ENCODE measurements at regions not wholly inside any gene's neighbourhood (a gene's known extent, or its start where the extent isn't known, plus 50 kb on each side); places are given as distances from the start of the nearest gene placed in this dataset.

DNA sequence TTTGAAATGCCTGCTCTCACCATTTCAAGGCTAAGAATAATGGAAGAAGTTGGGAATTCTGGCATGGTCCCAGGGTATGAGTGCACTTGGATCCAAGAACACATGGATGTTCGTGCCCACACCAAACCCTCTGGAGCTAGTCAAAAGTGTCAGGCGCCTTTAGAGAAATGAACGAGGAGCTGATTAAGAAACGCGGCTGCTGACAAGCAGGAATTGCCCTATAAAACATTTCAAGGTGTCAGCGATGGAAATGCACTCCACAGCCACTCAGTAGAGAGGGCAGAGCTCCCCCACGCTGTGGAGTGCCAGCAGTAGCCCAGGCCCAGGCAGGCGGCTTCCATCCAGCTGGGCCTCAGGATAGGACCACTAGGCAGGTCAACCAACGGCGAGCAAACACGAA is 213.7 kb downstream of the TTC32 start:
- Histone ChIP-seq H3K36me3 (no peaks in the 10 kb centered on the region), H3K27me3 (no peaks in the 10 kb centered on the region), H3K4me3 (no peak overlapping the region), H3K4me1 (peaks cover 0 to 9% (median 0%) of the 10 kb centered on the region in 9 donors), H3K9me3 (no peaks in the 10 kb centered on the region), H3K27ac (peak overlapping the region in 3 of 10 donors; percentile 13 to 34 (median 22))
- TF ChIP-seq, protein P1, sequence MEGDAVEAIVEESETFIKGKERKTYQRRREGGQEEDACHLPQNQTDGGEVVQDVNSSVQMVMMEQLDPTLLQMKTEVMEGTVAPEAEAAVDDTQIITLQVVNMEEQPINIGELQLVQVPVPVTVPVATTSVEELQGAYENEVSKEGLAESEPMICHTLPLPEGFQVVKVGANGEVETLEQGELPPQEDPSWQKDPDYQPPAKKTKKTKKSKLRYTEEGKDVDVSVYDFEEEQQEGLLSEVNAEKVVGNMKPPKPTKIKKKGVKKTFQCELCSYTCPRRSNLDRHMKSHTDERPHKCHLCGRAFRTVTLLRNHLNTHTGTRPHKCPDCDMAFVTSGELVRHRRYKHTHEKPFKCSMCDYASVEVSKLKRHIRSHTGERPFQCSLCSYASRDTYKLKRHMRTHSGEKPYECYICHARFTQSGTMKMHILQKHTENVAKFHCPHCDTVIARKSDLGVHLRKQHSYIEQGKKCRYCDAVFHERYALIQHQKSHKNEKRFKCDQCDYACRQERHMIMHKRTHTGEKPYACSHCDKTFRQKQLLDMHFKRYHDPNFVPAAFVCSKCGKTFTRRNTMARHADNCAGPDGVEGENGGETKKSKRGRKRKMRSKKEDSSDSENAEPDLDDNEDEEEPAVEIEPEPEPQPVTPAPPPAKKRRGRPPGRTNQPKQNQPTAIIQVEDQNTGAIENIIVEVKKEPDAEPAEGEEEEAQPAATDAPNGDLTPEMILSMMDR (IDR thresholded peaks at IDR 0.05): peak in 5 of 9 donors; percentile 17 to 52 (median 34)
- DNase-seq: peak; percentile 7 to 45
- ATAC-seq: peak in 7 of 8 donors; percentile 69 to 96 (median 85)
- intact Hi-C loops (cut with DNase I): loop anchor here in 1 of 10 donors (10.0 kb wide), 1 partner anchor 323 kb away; no protein-coding TSS in a partner anchor
- WGBS, 2 donors: 55 to 62% methylated on average over 11 of the region's 11 CpGs

DNA sequence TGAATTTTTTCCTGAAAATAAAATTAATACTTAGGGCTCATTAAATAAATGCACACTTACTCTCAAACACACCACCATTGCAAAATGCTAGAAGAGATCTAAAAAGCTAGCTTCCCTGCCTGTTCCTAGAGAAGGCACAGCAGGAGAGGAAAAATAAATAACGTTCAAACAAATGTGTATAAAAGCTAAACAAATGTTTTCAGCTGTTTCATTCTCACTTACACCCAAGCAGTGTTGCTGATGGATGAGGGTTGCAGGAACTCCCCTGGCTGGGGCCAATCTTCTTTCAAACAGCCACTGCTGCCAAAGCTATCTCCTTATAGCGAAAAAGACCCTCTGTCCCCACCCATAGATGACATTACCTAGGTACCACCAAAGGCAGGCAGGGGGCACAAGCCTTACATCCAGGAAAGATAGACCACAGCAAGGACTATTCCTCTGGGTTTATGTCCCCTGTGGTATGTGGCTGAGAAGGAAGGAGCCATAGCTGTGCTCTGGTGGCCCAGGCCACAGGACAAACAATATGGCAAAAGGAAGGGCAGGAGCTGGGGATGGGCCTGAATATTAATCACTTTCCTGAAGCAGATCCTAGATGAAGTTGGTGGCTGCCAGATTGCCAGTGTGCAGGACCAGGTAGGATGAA is 214.6 kb downstream of the TTC32 start:
- no peak overlapping the region for H3K27ac ChIP-seq

DNA sequence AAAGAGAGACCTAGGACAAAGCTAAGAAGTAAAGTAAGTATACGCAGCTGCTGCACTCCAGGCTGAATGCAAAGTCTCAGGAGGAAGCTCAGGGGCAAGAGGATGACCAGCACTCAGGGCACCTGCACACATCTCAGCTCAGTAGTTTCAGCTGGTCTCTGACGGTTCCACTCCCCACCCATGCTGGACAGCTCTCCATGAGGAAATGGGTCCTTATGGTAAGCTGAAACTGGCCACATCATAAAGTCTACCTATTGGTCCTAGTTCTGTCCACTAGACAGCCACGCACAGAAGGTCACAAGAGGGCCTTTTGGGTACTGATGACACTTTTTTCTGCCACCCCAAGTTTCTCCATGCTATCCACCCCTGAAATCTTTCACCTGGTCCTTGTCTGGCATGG is 215.3 kb downstream of the TTC32 start:
- H3K27ac ChIP-seq: no peak overlapping the region
- intact Hi-C loops (cut with DNase I): loop anchor here in 1 of 10 donors (10.0 kb wide), 1 partner anchor 322 kb away; no protein-coding TSS in a partner anchor
- H3K4me3 ChIP-seq: no peak overlapping the region
- peaks cover 0 to 9% (median 0%) of the 10 kb centered on the region in 9 donors for H3K4me1 ChIP-seq
- no peaks in the 10 kb centered on the region for H3K36me3 ChIP-seq
- 62 to 65% methylated on average over 3 of the region's 3 CpGs for WGBS, 2 donors
- H3K9me3 ChIP-seq: no peaks in the 10 kb centered on the region
- TF ChIP-seq, protein P1 (IDR thresholded peaks at IDR 0.05): no peak
- DNase-seq (no peak), ATAC-seq (no peak)
- no peaks in the 10 kb centered on the region for H3K27me3 ChIP-seq

More for the DNA sequence above, 214.6 kb downstream of the TTC32 start:
- intact Hi-C loops (cut with DNase I): loop anchor here in 1 of 10 donors (10.0 kb wide), 1 partner anchor 322 kb away; no protein-coding TSS in a partner anchor
- DNase-seq: no peak
- no peak for ATAC-seq
- TF ChIP-seq, protein P1 (IDR thresholded peaks at IDR 0.05): no peak
- H3K9me3 ChIP-seq: no peaks in the 10 kb centered on the region
- H3K4me1 ChIP-seq: peaks cover 0 to 9% (median 0%) of the 10 kb centered on the region in 9 donors
- WGBS, 2 donors: 71 to 91% methylated on average over 2 of the region's 2 CpGs
- H3K4me3 ChIP-seq: no peak overlapping the region
- no peaks in the 10 kb centered on the region for H3K36me3 ChIP-seq
- no peaks in the 10 kb centered on the region for H3K27me3 ChIP-seq

DNA sequence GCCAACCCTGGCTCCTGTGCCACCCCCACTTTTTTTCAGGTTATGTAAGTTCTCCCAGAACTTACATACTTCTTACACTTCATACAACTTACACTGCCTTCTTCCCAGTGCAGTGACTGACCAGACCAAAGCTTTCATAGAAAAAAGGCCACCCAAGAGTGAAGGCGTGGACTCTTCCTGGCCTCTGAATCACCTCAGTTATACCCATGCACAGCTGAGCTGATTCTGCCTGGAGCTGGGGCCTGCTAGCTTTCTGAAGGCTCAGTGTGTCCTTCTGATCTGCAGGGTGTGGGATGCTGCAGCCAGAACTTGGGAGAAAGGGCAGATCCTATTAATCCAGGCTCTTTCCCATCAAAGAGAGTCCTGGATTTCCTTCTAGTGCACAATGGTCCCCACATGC is 216.1 kb downstream of the TTC32 start:
- Histone ChIP-seq H3K4me1 (peaks cover 0 to 9% (median 0%) of the 10 kb centered on the region in 9 donors), H3K4me3 (no peak overlapping the region), H3K27me3 (no peaks in the 10 kb centered on the region), H3K27ac (no peak overlapping the region), H3K36me3 (no peaks in the 10 kb centered on the region), H3K9me3 (no peaks in the 10 kb centered on the region)
- intact Hi-C loops (cut with DNase I): loop anchor here in 1 of 10 donors (10.0 kb wide), 1 partner anchor 321 kb away; no protein-coding TSS in a partner anchor
- TF ChIP-seq, protein P1 (IDR thresholded peaks at IDR 0.05): no peak
- WGBS, 2 donors: 95 to 96% methylated on average over 1 of the region's 1 CpG
- ATAC-seq (no peak), DNase-seq (no peak)
